Peyer's patch (tissue), 4 donors: ENCODE measurements at regions not wholly inside any gene's neighbourhood (a gene's known extent, or its start where the extent isn't known, plus 50 kb on each side); places are given as distances from the start of the nearest gene placed in this dataset.

Experiments used
- POLR2A ChIP-seq, 2 donors: fragments of 450-650 bp; IDR thresholded peaks; one replicate each; pipeline ENCODE4 v1.5.1; 2017; ENCODE audit warnings: antibody characterized with exemption in 2 of 2, mild to moderate bottlenecking in 2 of 2, moderate library complexity in 2 of 2
- TF ChIP-seq, protein P1 (sequence below), 6 experiments: fragments of 450-650 bp in 4 of 6; fragments of 200-600 bp in 2 of 6; sonication (generic) in 1 of 6; IDR thresholded peaks; one replicate each; pipeline ENCODE4 v1.5.1; 2017 to 2019; ENCODE audit warnings: antibody characterized with exemption in 6 of 6, mild to moderate bottlenecking in 3 of 6, moderate library complexity in 1 of 6

DNA sequence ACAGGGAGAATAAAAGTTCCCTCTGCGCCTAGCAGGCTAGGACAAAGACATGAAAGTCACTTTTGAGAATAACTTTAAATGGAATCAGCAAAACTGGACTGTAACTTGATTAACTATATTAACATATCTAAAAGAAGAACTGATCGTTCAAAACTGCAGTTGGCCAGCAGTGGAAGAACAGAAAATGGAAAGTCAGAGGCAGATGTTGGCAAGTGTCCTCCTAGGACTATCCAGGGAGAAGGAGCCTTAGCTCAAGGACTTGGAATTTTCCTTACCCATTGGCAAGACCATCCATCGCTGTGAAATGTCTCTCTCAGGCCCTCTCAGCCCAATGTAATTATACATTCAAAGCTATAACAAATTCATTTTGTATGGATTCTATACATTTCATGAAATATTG is 419.7 kb downstream of the ATP23 start:
- TF ChIP-seq, protein P1, sequence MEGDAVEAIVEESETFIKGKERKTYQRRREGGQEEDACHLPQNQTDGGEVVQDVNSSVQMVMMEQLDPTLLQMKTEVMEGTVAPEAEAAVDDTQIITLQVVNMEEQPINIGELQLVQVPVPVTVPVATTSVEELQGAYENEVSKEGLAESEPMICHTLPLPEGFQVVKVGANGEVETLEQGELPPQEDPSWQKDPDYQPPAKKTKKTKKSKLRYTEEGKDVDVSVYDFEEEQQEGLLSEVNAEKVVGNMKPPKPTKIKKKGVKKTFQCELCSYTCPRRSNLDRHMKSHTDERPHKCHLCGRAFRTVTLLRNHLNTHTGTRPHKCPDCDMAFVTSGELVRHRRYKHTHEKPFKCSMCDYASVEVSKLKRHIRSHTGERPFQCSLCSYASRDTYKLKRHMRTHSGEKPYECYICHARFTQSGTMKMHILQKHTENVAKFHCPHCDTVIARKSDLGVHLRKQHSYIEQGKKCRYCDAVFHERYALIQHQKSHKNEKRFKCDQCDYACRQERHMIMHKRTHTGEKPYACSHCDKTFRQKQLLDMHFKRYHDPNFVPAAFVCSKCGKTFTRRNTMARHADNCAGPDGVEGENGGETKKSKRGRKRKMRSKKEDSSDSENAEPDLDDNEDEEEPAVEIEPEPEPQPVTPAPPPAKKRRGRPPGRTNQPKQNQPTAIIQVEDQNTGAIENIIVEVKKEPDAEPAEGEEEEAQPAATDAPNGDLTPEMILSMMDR (IDR thresholded peaks at IDR 0.05): no peak
- no peak for TF ChIP-seq POLR2A (IDR thresholded peaks at IDR 0.05)
